ENCODE measurements at regions not wholly inside any gene's neighbourhood (a gene's known extent, or its start where the extent isn't known, plus 50 kb on each side); places are given as distances from the start of the nearest gene placed in this dataset.
A peak's percentile ranks its signal among the peaks of the same experiment; 100 is the strongest.

DNA sequence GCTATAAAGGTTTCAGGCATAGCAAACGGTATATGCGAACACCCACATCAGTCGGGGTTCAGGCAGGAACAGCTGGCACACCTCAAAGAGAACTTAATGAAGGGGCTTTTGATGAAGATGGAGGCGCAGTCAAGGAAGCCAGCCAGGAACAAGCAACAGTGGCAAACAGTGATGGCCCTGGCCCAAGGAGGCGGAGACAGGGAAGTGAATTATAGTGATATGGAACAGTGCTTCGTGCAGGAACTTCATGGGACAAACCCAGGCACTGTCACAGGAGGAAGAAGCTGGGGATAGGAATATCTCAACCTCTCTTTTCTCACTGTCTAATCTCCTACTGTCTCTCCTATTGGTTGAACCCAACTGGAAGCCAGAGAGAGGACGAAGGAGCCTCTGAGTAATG is 328.3 kb downstream of the AACS start:
- TF ChIP-seq CTCF (IDR thresholded peaks at IDR 0.05; ENCODE audit: low read depth, low read length), result no peak
- H3K4me3 ChIP-seq (replicated peaks in 1 of 2; ENCODE audit: low read depth in 2 of 2, low read length in 2 of 2), result no peak overlapping the region
- DNase-seq (ENCODE audit: low read depth in 2 of 2), result no peak

DNA sequence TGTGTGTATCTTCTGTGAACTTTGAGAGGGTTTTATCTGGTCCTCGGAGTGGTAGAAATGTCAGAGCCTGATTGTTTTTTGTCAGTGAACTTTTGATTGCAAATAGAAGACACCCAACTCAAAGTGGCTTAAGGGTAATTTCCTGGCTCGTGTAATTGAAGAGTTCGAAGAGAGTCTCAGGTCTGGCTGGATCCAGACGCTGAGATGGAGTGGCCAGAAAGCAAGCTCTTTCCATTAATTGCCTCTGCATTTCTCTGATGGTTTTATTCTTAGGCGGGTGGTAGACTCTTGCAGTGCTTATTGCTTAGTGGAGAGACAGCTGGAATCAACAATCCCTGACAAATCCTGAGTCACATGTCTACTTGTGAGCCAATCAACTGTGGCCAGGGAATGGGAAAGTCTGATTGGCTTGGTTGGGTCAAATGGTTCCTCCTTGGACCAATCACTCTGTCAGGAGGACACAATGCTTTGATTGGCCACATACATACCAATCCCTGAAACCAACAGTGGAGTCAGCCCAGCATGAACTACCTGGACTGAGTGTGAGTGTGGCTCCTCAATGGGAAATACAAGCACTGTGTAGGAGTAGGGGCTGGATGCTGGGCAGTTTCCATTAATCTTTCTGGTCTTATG is 330.5 kb downstream of the AACS start:
- TF ChIP-seq CTCF (IDR thresholded peaks at IDR 0.05; ENCODE audit: low read depth, low read length), result no peak
- H3K4me3 ChIP-seq (replicated peaks in 1 of 2; ENCODE audit: low read depth in 2 of 2, low read length in 2 of 2), result no peak overlapping the region
- DNase-seq (ENCODE audit: low read depth in 2 of 2), result no peak

GRCh38 chr12:125399489-125399888 is 334.3 kb downstream of the AACS start:
- no peak for TF ChIP-seq CTCF (IDR thresholded peaks at IDR 0.05; ENCODE audit: low read depth, low read length)
- no peak overlapping the region for H3K4me3 ChIP-seq (replicated peaks in 1 of 2; ENCODE audit: low read depth in 2 of 2, low read length in 2 of 2)
- no peak for DNase-seq (ENCODE audit: low read depth in 2 of 2)

- peak; percentile 51 for TF ChIP-seq CTCF (IDR thresholded peaks at IDR 0.05; ENCODE audit: low read depth, low read length)
- H3K4me3 ChIP-seq (replicated peaks in 1 of 2; ENCODE audit: low read depth in 2 of 2, low read length in 2 of 2), result no peak overlapping the region
- DNase-seq (ENCODE audit: low read depth in 2 of 2), result peak; percentile 21 to 51
These were observed 337.9 kb downstream of the AACS start for GRCh38 chr12:125402874-125403789.

DNA sequence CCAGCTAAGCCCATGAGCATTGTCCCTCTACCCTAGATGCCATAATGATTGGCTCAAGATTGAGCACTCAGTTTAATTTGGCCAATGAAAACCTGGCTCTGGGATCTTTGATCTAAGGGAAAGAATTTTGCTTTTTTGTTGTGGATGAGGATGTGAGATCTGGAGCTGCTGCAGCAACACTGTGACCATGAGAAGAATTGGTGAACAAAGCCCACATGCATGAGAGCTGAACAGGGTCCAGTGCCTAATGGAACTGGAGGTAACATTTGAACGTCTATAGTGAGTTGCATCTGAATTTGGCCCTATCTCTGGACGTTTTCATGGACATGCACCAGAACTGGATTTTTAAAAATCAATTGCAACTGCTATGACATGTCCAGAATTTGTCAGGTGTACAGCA is 338.6 kb downstream of the AACS start:
- H3K4me3 ChIP-seq (replicated peaks in 1 of 2; ENCODE audit: low read depth in 2 of 2, low read length in 2 of 2), result no peak overlapping the region
- no peak for TF ChIP-seq CTCF (IDR thresholded peaks at IDR 0.05; ENCODE audit: low read depth, low read length)
- no peak for DNase-seq (ENCODE audit: low read depth in 2 of 2)

- no peak for DNase-seq (ENCODE audit: low read depth in 2 of 2)
- TF ChIP-seq CTCF (IDR thresholded peaks at IDR 0.05; ENCODE audit: low read depth, low read length), result no peak
- H3K4me3 ChIP-seq (replicated peaks in 1 of 2; ENCODE audit: low read depth in 2 of 2, low read length in 2 of 2), result no peak overlapping the region
These were observed 340.9 kb downstream of the AACS start for GRCh38 chr12:125406131-125406530.

Measured in cardiac fibroblast (primary cell).